Panc1 (cell line): ENCODE measurements at regions not wholly inside any gene's neighbourhood (a gene's known extent, or its start where the extent isn't known, plus 50 kb on each side); places are given as distances from the start of the nearest gene placed in this dataset.

Experiments
- ATAC-seq: fragments of 200-7000 bp; cut with Tn5 transposase; 2 replicates; pipeline ENCODE4 v1.9.1; 2020; ENCODE audit warnings: mild to moderate bottlenecking, moderate library complexity
- BruUV-seq: library from RNA; stranded (reverse); fragments of 400-500 nt; replicated peaks from 2 replicates; lab custom pipeline; 2021; lab: Mats Ljungman, UMichigan
- CTCF ChIA-PET: fragments of 300-600 bp; sonication (Branson Sonifier 250); formaldehyde crosslinking; loops from one replicate; lab custom pipeline; 2022; ENCODE audit warnings: antibody characterized with exemption; lab: Charles Lee
- POLR2A ChIA-PET: fragments of 300-600 bp; sonication (Branson Sonifier 250); formaldehyde crosslinking; loops from one replicate; lab custom pipeline; 2022; ENCODE audit warnings: antibody characterized with exemption; lab: Charles Lee
- DNase-seq: peaks from one replicate; pipeline ENCODE4 v3.0.0-alpha.2; 2010; ENCODE audit warnings: low read depth, low spot score
- H3K27ac ChIP-seq: 2 replicates; pipeline ENCODE4 v1.5.1; 2011; ENCODE audit warnings: mild to moderate bottlenecking, low read length, inconsistent platforms
- H3K27me3 ChIP-seq: fragments of 200-500 bp; sonication (Bioruptor generic); 2 replicates; pipeline ENCODE4 v1.6.0; 2014; ENCODE audit warnings: low read length, inconsistent platforms; ENCODE audit not compliant: control insufficient read depth, insufficient read depth
- H3K36me3 ChIP-seq: fragments of 200-500 bp; sonication (Bioruptor generic); 2 replicates; pipeline ENCODE4 v1.5.1; 2014; ENCODE audit warnings: inconsistent platforms, mild to moderate bottlenecking, low read length, moderate library complexity; ENCODE audit not compliant: control insufficient read depth, insufficient read depth
- H3K4me1 ChIP-seq: 2 replicates; pipeline ENCODE4 v1.5.1; 2011; ENCODE audit warnings: inconsistent platforms, mild to moderate bottlenecking, low read length, moderate library complexity; ENCODE audit not compliant: control insufficient read depth, insufficient read depth
- H3K4me3 ChIP-seq, 2 experiments: 2 replicates each; pipeline ENCODE4 v1.5.1; 2011 to 2012; ENCODE audit warnings: low read depth in 2 of 2, low read length in 2 of 2, mild to moderate bottlenecking in 2 of 2, inconsistent platforms in 1 of 2, moderate library complexity in 1 of 2
- H3K9me3 ChIP-seq: fragments of 200-500 bp; sonication (Bioruptor generic); 2 replicates; pipeline ENCODE4 v1.5.1; 2014; ENCODE audit warnings: low read depth, mild to moderate bottlenecking, inconsistent platforms, low read length, moderate library complexity; ENCODE audit not compliant: control insufficient read depth, insufficient read depth
- POLR2AphosphoS5 ChIP-seq: IDR thresholded peaks from 2 replicates; pipeline ENCODE4 v1.6.1; 2012; ENCODE audit warnings: mild to moderate bottlenecking, low read depth, low read length, moderate library complexity
- SIN3A ChIP-seq: IDR thresholded peaks from 2 replicates; pipeline ENCODE4 v1.6.1; 2012; ENCODE audit warnings: low read depth, mild to moderate bottlenecking, low read length, moderate library complexity, borderline replicate concordance; ENCODE audit not compliant: insufficient read depth
- TCF7L2 ChIP-seq: IDR thresholded peaks from 2 replicates; pipeline ENCODE4 v1.6.1; 2011; ENCODE audit warnings: mild to moderate bottlenecking, low read depth, low read length, inconsistent platforms
- in situ Hi-C: cut with HindIII; loops from 2 replicates; pipeline ENCODE4 v1.10.0; 2016; ENCODE audit warnings: low sequenced_read_pairs, low pct_unique_long_range_greater_than_20kb
- intact Hi-C: fragments of 100-400 bp; cut with micrococcal nuclease; formaldehyde crosslinking; loops from one replicate; pipeline ENCODE4 v1.10.0; 2022; ENCODE audit not compliant: unreplicated experiment
- TF ChIP-seq, protein P1 (sequence below), 2 experiments: IDR thresholded peaks; 2 replicates each; pipeline ENCODE4 v1.6.1; 2011 to 2012; ENCODE audit warnings: low read depth in 2 of 2, control low read depth in 1 of 2, low read length in 1 of 2, mild to moderate bottlenecking in 1 of 2, moderate library complexity in 1 of 2; ENCODE audit not compliant: insufficient read depth in 1 of 2
- TF ChIP-seq, protein P2 (sequence below): fragments of 450-650 bp; IDR thresholded peaks from 2 replicates; pipeline ENCODE4 v1.5.1; 2017; ENCODE audit warnings: mild to moderate bottlenecking

GRCh38 chr10:30111340-30112022, 52.1 kb upstream of the JCAD start:
- Histone ChIP-seq H3K4me3 (no peak overlapping the region), H3K9me3 (no peaks in the 10 kb centered on the region), H3K36me3 (no peaks in the 10 kb centered on the region), H3K27ac (no peak overlapping the region), H3K27me3 (no peaks in the 10 kb centered on the region), H3K4me1 (no peaks in the 10 kb centered on the region)
- intact Hi-C loops, result no loop called here
- TF ChIP-seq SIN3A, result no peak
- TF ChIP-seq, protein P1, sequence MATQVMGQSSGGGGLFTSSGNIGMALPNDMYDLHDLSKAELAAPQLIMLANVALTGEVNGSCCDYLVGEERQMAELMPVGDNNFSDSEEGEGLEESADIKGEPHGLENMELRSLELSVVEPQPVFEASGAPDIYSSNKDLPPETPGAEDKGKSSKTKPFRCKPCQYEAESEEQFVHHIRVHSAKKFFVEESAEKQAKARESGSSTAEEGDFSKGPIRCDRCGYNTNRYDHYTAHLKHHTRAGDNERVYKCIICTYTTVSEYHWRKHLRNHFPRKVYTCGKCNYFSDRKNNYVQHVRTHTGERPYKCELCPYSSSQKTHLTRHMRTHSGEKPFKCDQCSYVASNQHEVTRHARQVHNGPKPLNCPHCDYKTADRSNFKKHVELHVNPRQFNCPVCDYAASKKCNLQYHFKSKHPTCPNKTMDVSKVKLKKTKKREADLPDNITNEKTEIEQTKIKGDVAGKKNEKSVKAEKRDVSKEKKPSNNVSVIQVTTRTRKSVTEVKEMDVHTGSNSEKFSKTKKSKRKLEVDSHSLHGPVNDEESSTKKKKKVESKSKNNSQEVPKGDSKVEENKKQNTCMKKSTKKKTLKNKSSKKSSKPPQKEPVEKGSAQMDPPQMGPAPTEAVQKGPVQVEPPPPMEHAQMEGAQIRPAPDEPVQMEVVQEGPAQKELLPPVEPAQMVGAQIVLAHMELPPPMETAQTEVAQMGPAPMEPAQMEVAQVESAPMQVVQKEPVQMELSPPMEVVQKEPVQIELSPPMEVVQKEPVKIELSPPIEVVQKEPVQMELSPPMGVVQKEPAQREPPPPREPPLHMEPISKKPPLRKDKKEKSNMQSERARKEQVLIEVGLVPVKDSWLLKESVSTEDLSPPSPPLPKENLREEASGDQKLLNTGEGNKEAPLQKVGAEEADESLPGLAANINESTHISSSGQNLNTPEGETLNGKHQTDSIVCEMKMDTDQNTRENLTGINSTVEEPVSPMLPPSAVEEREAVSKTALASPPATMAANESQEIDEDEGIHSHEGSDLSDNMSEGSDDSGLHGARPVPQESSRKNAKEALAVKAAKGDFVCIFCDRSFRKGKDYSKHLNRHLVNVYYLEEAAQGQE (IDR thresholded peaks at IDR 0.05; ENCODE audit: insufficient read depth in 1 of 2, low read depth in 2 of 2, low read length in 1 of 2), result no peak
- no peak for TF ChIP-seq TCF7L2
- TF ChIP-seq, protein P2, sequence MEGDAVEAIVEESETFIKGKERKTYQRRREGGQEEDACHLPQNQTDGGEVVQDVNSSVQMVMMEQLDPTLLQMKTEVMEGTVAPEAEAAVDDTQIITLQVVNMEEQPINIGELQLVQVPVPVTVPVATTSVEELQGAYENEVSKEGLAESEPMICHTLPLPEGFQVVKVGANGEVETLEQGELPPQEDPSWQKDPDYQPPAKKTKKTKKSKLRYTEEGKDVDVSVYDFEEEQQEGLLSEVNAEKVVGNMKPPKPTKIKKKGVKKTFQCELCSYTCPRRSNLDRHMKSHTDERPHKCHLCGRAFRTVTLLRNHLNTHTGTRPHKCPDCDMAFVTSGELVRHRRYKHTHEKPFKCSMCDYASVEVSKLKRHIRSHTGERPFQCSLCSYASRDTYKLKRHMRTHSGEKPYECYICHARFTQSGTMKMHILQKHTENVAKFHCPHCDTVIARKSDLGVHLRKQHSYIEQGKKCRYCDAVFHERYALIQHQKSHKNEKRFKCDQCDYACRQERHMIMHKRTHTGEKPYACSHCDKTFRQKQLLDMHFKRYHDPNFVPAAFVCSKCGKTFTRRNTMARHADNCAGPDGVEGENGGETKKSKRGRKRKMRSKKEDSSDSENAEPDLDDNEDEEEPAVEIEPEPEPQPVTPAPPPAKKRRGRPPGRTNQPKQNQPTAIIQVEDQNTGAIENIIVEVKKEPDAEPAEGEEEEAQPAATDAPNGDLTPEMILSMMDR, result no peak
- no peak for TF ChIP-seq POLR2AphosphoS5
- ChIA-PET POLR2A (interaction anchor here (0.5 kb wide), 1 partner anchor 8 kb away, joined by 5 read pairs; no protein-coding TSS in a partner anchor), CTCF (no interaction called here)
- in situ Hi-C loops, result no loop called here
- BruUV-seq, result no TSS peak
- DNase-seq (no peak), ATAC-seq (peak; percentile 62; the same call in 1 of the 2 replicates)
